Activated CD8-positive, alpha-beta memory T cell treated with anti-CD3 and anti-CD28 coated beads for 4 hours (primary cell): ENCODE measurements at regions not wholly inside any gene's neighbourhood (a gene's known extent, or its start where the extent isn't known, plus 50 kb on each side); places are given as distances from the start of the nearest gene placed in this dataset.
"Not testable (repeated sequence)": the region's sequence is repeated elsewhere in the genome, so short reads cannot be mapped to it uniquely, and the experiment has no call there.

Experiments used
- DNase-seq, 2 donors: peaks; one replicate each; pipeline ENCODE4 v3.0.0-alpha.2; 2020; ENCODE audit warnings: low read depth in 2 of 2

DNA sequence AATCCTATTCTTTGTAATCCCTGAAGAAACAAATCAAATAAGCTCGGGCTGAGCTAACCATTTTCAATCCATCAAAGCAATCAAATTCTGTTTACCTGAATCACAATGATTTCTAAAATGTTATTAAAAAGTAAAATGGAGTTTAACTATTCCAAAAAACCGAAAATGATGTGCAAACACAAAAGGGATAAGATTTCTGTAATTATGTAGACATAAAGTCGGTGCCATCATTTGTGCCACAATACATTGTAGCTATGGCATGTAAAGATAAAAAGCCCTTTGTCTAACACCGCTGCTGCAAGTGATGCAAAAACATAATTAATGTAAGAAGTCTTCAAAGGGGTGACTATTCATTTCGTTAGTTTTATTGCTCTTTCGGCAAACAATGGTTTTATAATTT, 125.1 kb upstream of the FAM204A start:
- no peak for DNase-seq

DNA sequence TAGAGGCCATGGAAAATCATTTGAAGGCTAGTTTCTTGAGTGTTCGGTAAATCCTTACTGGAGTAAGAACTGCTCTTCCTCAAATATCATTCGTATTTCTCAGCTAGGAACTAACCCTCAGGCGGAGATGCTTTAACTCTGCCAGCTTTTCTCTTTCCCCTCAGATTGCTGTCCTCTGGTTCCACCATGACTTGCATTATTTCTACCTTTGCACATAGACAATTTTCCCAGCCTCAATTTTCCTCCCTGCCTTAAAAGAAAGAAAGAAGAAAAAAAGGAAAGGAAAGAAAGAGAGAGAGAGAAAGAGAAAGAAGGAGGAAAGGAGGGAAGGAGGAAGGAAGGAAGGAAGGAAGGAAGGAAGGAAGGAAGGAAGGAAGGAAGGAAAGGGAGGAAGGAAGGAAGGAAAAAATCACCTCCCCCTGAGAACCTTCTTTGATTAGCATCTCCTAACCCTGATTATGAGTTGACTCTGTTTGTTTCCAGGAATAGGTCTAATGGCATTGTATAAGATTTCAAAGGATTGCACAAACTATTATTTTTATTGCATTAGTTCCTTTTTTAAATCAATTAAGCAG, 123.3 kb upstream of the FAM204A start:
- no peak for DNase-seq

DNA sequence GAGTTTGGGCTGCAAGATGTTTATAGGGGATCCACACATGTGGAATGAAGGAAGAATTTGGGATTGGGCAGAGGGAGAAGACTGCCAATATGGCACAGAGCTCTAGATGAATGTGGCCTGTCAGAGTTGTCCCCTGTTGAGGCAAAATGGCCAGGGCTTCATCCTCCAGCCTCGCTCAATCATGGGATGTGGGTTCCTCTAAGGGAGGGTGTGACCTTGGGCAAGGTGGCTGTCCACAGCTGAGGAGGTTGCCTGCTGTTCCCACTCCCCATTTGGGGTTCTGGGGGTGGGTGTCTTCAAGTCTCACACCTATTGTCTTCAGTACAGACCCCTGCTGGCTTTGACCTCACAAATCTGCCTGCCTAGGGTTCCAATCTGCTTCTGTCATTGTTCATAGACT, 121.6 kb upstream of the FAM204A start:
- no peak for DNase-seq

DNA sequence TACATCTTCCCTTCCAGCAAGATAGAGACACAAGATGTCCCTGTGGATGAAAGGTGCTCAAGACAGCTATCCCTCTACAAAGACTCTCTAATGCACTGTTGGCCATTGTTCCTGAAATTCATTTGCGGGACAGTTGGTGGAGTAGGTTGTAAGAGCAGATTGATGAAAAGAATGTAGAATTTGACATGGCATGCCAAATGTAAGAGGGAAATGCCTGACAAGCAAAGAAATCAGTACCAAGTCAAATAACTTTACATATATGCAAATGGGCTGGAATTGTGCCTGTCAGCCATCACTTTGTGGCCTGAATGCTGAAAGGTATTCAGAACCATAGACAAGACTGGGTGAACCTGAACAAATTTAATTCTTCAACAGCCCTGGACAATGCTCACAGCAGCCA, 120.3 kb upstream of the FAM204A start:
- no peak for DNase-seq

DNA sequence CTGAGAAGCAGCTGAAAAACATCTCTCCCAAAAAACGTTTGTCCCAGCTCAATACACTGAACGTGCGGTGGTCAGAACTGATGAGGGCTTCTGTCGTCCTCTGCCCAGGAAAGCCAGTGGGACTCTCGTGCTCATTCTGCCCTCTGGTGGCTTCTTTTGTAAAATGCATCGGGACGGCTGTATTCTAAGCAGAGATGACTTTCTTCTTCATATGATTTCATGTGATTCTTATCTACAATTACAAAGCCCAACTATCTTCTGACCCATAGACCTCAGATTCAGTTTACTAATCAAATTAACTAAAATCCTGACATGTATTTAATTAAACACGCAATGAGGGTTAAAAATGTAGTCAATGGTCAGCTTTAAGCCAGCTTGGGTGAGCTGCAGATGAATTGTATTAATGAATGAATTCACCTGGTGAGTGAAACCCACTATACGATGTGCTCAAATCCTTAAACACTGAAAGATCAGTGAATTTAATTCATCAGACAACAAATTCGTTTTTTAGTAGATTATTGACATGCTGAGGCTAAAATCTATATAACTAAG, 117.6 kb upstream of the FAM204A start:
- DNase-seq: peak; percentile 1 to 4

DNA sequence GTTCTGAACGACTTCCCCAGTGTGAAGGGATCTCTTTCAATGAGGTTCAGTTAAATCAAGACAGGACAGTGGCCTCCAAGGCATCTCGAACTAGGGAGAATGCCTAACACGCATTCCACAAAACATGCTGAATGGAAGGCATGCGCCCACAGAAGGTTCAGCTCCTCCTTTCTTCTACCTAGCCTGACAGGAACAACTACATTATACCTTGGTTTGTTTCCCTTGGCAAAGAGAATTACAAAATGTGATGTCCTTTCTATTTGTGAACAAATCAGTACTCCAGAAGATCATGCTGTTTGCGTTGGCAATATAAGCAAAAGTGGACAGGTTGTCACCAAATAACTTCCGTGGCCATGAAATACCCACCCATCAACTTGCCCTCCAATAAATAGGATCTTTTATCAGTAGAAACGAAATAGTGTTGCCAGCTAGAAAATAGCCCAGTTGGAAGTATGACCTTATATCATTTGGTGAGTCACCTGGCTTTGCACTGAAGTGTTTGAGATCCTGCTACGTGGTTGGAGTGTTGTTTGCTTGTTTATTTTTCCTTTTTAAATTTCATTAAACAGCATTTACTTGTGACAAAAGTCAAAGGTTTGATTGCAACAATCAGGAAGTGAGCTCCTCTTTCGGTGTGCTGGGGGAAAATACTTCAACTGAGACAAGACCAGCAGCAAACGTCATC, 117.0 kb upstream of the FAM204A start:
- no peak for DNase-seq

DNA sequence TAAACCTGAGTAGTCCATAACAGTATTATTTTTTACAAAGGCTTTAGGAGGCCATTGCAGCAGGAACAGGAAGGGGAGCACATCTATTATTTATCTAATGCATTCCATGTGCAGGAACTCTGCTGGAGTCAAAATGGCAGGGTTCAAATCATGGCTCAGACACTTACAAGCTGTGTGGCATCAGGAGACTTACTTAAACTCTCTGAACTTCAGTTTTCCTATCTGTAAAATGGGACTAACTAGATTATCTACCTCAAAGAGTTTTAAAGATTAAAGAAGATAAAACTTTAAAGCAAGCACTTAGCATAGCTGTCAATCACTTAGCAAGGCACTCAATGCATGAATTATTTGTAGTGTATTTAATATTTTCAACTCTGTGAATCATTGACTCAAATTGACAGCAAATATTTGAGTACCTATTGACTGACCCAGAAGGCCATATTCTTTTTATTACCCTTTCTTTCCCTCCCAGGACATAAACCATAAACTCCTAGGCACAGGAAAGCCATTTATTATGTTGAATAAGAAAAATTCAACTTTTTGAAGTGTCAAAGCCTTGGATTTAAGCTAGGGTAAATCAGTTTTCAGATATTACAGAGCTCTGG, 115.8 kb upstream of the FAM204A start:
- no peak for DNase-seq

DNA sequence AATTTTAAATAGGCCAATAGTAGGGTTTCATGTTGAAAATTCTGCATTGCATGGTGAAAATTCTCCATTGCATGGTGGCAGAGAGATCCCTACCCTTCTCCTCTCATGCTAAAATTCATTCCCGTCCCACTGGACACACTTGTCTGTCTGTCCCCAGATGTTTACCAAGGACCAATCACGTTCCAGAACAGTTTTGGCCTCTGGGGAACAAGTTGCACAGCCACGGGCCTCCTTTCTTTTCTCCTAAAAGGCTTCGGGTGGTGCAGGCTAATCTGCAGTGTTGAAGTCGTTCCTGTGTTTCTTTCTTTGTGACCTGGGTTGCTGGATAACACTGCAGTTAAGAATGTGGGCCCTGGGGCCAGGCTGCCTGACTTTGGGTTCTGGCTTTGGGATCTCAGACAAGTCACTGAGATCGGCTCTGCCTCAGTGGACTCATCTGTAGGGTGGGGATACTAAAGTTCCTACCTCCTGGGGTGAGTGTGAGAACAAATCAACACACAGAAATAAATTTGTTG, 113.1 kb upstream of the FAM204A start:
- no peak for DNase-seq

DNA sequence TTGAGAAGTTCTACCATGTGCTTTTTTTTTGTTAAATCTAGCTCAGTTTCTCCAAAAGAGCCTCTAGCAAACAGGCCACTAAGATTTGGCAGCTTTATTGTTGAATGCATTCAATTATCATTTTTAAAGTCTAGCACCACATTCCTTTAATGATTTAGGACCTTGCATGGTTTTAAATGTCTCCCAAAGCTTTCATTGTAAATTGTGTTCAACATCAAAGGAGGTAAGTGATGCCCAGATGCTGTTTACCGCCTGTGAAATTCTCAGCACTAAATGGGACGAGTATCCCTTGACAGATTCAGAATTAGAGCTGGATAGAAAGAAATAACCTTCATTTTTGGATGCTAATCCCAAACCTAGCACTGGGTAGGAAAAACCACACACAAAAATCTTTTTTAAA, 112.1 kb upstream of the FAM204A start:
- no peak for DNase-seq

DNA sequence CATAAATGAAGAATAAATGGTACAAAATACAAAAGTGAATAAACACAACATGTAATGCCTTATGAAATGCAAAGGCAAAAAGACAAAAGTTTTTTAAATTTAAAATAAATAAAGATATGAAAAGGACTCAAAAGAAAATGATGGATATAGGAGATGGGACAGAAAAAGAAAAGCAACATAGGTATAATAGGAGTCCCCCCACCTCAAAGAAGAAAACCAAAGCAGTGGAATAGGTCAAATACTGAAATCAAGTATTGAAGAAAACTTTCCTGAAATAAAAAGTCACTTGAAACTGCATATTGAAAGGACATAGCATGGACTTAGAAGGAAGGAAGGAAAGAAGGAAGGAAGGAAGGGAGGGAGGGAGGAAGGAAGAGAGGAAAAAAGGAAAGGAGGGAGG, 110.0 kb upstream of the FAM204A start:
- DNase-seq: no peak

DNA sequence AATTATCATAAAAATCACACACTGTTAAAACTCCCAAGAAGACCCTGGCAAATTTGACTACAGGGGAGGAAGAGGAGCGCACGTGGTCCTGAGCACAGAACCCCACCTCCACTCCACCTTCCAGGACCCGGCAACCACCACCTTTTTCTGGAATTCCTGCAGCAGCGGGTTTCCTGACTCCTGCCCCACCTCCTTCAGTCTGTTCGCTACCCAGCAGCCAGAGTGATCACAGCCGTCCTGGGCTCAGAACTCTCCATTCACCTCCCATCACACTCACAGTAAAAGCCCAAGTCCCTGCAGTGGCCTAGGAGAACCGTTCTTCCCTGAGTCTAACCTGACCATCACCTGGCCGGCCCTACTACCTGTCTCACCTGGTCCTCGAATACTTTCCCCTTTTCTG, 107.4 kb upstream of the FAM204A start:
- no peak for DNase-seq

DNA sequence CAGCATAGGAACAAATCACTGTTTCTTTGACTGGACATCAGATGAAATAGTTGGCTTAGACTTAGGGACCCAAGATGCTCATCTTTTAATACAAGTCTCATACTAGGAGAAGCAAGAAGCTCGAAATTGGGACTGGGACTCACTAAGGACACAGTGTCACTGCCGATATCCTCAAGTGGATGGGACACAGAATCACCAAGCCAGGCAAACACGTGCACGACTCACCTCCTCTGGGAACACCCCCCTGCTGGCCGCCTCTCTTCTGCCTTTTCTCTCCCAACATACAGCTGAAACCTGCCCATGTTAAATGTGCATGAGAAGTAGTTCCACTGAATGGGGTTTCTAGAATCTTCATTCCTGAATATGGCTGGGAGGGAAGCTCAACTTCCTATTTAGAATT, 106.6 kb upstream of the FAM204A start:
- no peak for DNase-seq

DNA sequence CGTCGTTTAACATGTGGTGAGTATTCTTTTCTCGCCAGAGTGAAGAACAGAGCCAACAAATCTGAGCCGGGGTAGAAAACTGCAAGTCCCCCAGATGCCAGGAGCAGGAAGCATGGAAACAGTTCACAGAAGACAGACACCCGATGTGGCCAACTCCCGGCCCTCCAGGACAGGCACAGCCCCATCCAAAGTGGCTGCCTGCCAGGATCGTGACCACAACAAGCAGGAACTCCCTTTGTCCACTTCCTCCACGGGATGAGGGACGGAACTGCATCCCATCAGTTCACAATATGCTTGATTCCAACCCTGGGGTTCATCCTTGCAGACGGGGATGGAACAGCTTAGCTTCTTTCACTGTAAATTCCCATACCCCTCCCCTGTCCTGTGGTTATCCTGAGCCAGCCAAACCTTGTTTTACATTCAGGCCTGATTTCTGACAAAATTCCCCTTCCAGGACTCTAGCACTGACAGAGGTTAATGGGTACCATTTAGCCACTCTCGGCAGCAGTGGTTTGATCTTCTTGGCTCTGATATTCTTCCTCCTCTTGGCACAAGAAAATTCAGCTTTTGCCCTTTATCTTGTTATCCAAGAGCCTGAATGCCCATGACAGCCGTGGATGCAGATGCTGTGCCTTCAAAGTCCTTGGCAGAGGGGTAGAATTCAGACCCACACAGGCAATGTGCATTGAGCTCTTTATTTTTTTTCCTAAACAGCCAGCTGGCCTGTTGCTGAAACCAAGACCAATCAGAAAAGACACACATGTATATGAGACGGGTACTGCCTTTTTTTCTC, 105.5 kb upstream of the FAM204A start:
- DNase-seq: no peak

DNA sequence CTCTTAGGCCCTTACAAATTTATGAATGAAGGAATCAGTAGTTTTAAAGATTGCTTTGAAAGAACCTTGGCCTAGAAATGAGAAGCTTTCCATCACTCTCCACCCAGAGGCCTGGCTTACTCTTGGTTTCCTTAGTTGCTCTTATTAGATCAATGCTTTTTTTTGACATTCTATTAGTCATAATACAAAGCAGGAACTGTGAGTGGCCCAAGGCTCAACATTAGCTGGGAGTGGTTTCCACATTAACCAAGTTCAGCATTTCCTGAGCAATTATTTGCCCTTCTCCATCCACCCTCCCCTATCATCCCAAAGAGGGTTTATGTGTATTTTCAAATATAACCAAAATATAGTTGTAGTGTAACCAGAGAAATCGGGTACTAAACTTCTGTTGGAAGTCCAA, 103.4 kb upstream of the FAM204A start:
- DNase-seq: no peak

DNA sequence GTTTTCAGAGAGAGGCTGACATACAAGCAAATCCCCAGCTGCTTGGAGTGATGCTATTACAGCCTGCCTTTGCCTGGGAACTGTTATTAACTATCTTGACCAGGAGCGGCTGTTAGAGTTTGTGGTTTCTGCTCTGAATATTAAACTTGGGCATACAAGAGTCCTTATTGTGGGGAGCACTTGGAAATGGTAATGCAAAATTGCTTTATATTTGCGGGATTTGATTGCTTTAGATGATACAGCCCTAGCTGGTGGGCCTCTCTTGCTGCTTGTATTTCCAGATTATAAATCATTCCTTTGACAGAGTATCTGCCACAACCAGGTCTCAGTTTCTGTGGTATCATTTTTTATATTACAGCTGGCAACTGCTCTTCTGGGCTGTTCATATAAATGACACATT, 101.9 kb upstream of the FAM204A start:
- no peak for DNase-seq

DNA sequence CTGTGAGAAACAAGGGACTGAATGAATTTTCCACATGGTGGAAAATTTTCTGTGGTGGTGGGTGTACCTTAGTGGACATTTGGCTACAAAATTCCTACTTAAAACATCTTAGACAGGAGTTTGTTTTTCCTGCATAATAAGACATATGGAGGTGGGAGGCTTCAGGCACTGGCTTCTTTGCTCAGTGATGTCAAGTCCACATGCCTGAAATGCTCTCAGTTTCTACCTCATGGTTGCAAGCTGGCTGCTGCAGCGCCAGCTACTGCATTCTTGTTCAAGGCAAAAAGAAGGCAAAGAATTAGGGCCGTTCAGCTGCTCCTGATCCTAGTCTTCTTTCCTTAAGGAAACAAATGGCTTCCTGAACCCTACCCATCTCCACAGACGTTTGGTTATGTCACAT, 99.9 kb upstream of the FAM204A start:
- no peak for DNase-seq

DNA sequence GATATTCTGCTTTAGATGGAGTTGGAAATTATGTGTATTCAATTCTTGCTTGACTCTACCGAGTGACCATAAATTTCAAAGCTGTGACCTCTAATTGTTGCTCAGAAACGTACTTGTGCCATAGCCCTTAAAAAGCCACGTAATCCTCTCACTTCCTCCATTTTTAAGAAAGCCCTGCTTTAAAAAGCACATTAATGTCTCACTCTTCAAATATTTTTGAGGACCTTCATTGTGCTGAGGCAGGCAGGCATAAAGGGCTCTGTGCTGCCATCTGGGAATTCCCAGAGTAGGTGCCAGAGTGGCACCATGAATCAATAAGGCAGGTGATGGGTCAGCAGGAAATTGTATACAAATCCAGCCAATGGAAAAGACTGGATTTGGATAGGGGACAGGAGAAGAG, 97.7 kb upstream of the FAM204A start:
- no peak for DNase-seq

DNA sequence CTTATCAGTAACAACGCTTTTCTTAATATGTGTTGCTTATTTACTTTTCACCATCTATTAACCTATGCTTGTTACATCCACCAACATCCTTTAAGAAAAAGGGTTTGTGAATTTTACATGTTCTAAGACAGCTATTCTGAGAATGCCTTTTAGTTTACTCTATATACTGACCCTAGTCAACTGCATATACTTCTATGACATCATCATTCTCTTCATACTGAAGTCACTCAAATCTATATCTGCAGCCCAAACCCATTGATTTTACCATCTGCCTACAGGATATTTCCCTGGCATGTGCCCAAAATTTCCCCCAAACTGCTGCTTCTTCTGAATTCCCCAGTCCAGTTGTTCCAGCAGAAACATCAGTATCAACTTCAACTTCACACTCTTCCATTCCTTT, 94.6 kb upstream of the FAM204A start:
- no peak for DNase-seq

DNA sequence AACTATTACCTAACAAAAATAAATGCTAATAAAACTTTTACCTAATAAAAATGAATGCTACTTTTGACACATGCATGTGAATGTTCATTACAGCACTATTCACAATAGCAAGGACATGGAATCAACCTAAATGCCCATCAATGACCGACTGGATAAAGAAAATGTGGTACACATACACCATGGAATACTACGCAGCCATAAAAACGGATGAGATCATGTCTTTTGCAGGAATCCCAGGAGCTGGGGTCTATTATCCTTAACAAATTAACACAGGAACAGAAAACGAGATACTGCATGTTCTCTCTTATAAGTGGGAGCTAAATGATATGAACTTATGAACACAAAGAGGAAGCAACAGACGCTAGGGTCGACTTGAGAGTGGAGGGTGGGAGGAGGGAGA, 88.1 kb upstream of the FAM204A start:
- DNase-seq: no peak

DNA sequence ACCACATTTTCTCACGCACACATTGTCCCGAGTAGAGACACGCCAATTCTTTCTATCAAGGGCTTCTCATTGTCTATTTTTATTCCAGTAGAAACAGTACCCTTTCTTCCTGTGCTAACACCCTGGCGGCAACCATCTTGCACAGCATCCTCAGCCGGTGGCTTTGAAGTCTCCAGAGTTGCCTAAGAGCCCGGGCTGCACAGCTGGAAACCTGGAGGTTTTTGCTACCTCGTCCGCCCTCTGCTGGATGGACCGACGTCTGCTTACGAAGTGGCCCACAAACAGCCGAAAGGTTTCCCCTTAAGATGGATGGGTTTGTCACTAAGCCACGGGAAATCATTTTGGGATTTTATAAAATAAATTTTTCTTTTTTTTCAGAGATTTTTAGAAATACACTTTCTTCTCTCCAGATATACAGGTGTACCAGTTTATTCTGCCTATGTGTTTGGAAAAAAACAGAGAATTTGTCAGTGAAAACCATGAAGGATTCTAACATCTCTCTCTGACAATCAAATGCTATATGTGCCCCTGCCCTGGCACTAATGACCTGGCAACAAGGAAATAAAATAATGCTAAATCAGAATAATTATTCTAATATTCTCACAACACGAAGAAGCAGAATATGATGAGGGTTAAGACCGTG, 81.8 kb upstream of the FAM204A start:
- peak; percentile 3 to 8 for DNase-seq

DNA sequence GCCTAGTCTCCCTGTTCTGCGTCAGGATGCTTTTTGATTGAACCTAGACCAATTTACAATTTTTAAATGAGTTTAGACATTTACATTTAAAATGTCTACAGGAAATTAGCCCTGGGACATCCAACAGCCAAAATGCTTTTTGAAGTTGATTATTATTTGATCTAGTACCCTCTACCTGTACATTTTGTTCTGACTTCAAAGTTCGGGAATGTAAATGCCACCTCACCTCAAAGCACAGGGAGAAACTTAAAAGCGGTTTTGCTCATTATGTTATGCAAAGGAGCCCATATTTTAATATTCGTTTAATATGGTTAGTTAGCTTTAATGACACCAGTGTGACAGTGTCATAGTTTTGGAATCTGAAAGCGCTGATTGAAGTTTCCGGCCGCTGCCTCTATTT, 80.1 kb upstream of the FAM204A start:
- no peak for DNase-seq

DNA sequence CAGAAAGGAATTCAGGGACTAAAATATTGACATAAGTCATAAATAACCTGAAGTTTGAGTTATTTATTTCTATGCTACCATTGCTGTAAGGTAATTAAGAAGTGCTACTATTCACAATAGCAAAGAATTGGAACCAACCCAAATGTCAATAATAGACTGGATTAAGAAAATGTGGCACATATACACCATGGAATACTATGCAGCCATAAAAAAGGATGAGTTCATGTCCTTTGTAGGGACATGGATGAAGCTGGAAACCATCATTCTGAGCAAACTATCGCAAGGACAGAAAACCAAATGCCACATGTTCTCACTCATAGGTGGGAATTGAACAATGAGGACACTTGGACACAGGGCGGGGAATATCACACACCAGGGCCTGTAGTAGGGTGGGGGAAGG, 77.9 kb upstream of the FAM204A start:
- DNase-seq: not testable (repeated sequence)
